ENCODE measurements at regions not wholly inside any gene's neighbourhood (a gene's known extent, or its start where the extent isn't known, plus 50 kb on each side); places are given as distances from the start of the nearest gene placed in this dataset.

DNA sequence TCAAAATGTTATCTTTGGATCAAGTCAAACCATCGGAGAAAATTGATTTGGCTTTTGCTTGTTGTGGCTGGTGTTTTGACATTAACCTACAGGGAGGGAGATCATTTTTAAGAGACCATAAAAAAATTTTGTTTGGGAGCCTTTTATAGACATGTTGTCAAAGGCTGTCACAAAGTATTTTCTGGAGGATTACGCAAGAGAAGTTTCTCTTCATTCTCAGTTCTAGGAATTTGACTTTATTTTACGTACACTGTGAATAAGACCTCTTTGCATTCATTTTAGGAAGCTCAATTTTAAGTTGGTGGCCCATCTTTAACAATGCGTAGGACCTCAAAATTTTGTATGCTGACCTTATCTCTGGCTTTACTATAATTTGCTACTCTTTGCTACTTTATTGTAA lies 50.2 kb upstream of the SLC44A1 start:
- Histone ChIP-seq H3K79me2 (replicated peaks; ENCODE audit: insufficient read depth) (no peaks in the 10 kb centered on the region), H3K27me3 (ENCODE audit: insufficient read depth) (no peaks in the 10 kb centered on the region), H3K4me3 (no peak overlapping the region), H3K4me2 (no peak overlapping the region), H2AFZ (no peak overlapping the region), H3K9me2 (ENCODE audit: insufficient read depth) (peaks cover 12% of the 10 kb centered on the region), H3K27ac (ENCODE audit: low read depth) (no peak overlapping the region), H3K4me1 (ENCODE audit: insufficient read depth) (no peaks in the 10 kb centered on the region), H3K36me3 (ENCODE audit: insufficient read depth) (no peaks in the 10 kb centered on the region), H4K20me1 (replicated peaks; ENCODE audit: insufficient read depth) (no peaks in the 10 kb centered on the region), H3F3A (replicated peaks; ENCODE audit: low read depth) (no peaks in the 10 kb centered on the region)
- H3K9me3 Mint-ChIP-seq: no peaks in the 10 kb centered on the region
- H3K4me3 Mint-ChIP-seq: no peak overlapping the region
- H3K4me1 Mint-ChIP-seq: peaks cover 10% of the 10 kb centered on the region; the same call in 1 of the 3 replicates
- peaks cover 4% of the 10 kb centered on the region for H3K27me3 Mint-ChIP-seq (ENCODE audit: insufficient read depth, low read depth, poor library complexity)
- ATAC-seq (no peak), DNase-seq (ENCODE audit: low spot score) (no peak)
- no peaks in the 10 kb centered on the region; the same call in 2 of the 3 replicates for H3K36me3 Mint-ChIP-seq (ENCODE audit: low read depth)
- no peak overlapping the region for H3K27ac Mint-ChIP-seq
- TF ChIP-seq EZH2 (IDR thresholded peaks at IDR 0.05; ENCODE audit: low read depth, unreplicated experiment) (no peak), CREB1 (CRISPR knock-in tag; IDR thresholded peaks at IDR 0.05; ENCODE audit: low read depth) (no peak), ZNF331 (CRISPR knock-in tag; IDR thresholded peaks at IDR 0.05; ENCODE audit: low read depth) (no peak)
- TF ChIP-seq, protein P1, sequence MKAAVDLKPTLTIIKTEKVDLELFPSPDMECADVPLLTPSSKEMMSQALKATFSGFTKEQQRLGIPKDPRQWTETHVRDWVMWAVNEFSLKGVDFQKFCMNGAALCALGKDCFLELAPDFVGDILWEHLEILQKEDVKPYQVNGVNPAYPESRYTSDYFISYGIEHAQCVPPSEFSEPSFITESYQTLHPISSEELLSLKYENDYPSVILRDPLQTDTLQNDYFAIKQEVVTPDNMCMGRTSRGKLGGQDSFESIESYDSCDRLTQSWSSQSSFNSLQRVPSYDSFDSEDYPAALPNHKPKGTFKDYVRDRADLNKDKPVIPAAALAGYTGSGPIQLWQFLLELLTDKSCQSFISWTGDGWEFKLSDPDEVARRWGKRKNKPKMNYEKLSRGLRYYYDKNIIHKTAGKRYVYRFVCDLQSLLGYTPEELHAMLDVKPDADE (IDR thresholded peaks at IDR 0.05): no peak
- TF ChIP-seq, protein P2, sequence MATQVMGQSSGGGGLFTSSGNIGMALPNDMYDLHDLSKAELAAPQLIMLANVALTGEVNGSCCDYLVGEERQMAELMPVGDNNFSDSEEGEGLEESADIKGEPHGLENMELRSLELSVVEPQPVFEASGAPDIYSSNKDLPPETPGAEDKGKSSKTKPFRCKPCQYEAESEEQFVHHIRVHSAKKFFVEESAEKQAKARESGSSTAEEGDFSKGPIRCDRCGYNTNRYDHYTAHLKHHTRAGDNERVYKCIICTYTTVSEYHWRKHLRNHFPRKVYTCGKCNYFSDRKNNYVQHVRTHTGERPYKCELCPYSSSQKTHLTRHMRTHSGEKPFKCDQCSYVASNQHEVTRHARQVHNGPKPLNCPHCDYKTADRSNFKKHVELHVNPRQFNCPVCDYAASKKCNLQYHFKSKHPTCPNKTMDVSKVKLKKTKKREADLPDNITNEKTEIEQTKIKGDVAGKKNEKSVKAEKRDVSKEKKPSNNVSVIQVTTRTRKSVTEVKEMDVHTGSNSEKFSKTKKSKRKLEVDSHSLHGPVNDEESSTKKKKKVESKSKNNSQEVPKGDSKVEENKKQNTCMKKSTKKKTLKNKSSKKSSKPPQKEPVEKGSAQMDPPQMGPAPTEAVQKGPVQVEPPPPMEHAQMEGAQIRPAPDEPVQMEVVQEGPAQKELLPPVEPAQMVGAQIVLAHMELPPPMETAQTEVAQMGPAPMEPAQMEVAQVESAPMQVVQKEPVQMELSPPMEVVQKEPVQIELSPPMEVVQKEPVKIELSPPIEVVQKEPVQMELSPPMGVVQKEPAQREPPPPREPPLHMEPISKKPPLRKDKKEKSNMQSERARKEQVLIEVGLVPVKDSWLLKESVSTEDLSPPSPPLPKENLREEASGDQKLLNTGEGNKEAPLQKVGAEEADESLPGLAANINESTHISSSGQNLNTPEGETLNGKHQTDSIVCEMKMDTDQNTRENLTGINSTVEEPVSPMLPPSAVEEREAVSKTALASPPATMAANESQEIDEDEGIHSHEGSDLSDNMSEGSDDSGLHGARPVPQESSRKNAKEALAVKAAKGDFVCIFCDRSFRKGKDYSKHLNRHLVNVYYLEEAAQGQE (IDR thresholded peaks at IDR 0.05; ENCODE audit: unreplicated experiment): no peak
